ENCODE measurements at regions not wholly inside any gene's neighbourhood (a gene's known extent, or its start where the extent isn't known, plus 50 kb on each side); places are given as distances from the start of the nearest gene placed in this dataset.

DNA sequence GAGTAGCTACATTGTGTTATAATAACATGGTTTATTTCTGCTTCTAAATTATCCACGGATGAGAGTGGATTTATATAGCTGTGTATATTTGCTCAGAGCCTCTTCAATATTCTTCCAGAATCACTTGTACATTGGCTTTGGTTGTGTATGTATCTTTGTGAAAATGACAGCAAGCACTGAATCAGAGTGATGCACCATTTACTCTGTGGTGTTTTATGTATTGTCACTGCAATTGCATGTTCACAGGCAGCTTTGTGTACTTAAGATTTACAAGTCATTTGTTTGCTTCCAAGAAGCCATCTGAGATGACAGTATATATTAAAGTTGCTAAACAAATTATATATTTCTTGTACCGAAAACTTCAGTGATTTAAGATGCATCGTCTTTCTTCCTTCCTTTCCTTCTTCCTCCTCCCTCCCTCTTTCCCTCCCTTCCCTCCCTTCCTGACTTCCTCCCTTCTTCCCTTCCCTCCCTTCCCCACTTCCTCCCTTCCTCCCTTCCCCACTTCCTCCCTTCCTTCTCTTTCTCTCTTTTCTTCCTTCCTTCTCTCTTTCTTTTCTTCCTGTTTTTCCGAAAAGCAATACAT lies 362.3 kb upstream of the GOLIM4 start:
- no peak for DNase-seq (ENCODE audit: low spot score)
- no peak for ATAC-seq
- Mint-ChIP-seq H3K27me3 (ENCODE audit: low read depth) (no peaks in the 10 kb centered on the region), H3K4me1 (peaks cover 11% of the 10 kb centered on the region), H3K36me3 (peaks cover 14% of the 10 kb centered on the region), H3K27ac (no peak overlapping the region), H3K4me3 (no peak overlapping the region), H3K9me3 (peaks cover 20% of the 10 kb centered on the region)
- POLR2A ChIA-PET: no interaction called here
- CTCF ChIA-PET: no interaction called here
- TF ChIP-seq ZNF263 (CRISPR knock-in tag; IDR thresholded peaks at IDR 0.05; ENCODE audit: low read depth): no peak
- TF ChIP-seq, protein P1, sequence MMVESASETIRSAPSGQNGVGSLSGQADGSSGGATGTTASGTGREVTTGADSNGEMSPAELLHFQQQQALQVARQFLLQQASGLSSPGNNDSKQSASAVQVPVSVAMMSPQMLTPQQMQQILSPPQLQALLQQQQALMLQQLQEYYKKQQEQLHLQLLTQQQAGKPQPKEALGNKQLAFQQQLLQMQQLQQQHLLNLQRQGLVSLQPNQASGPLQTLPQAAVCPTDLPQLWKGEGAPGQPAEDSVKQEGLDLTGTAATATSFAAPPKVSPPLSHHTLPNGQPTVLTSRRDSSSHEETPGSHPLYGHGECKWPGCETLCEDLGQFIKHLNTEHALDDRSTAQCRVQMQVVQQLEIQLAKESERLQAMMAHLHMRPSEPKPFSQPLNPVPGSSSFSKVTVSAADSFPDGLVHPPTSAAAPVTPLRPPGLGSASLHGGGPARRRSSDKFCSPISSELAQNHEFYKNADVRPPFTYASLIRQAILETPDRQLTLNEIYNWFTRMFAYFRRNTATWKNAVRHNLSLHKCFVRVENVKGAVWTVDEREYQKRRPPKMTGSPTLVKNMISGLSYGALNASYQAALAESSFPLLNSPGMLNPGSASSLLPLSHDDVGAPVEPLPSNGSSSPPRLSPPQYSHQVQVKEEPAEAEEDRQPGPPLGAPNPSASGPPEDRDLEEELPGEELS (CRISPR knock-in tag; IDR thresholded peaks at IDR 0.05): no peak
- TF ChIP-seq, protein P2, sequence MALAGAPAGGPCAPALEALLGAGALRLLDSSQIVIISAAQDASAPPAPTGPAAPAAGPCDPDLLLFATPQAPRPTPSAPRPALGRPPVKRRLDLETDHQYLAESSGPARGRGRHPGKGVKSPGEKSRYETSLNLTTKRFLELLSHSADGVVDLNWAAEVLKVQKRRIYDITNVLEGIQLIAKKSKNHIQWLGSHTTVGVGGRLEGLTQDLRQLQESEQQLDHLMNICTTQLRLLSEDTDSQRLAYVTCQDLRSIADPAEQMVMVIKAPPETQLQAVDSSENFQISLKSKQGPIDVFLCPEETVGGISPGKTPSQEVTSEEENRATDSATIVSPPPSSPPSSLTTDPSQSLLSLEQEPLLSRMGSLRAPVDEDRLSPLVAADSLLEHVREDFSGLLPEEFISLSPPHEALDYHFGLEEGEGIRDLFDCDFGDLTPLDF (CRISPR knock-in tag; IDR thresholded peaks at IDR 0.05): no peak
- TF ChIP-seq, protein P3, sequence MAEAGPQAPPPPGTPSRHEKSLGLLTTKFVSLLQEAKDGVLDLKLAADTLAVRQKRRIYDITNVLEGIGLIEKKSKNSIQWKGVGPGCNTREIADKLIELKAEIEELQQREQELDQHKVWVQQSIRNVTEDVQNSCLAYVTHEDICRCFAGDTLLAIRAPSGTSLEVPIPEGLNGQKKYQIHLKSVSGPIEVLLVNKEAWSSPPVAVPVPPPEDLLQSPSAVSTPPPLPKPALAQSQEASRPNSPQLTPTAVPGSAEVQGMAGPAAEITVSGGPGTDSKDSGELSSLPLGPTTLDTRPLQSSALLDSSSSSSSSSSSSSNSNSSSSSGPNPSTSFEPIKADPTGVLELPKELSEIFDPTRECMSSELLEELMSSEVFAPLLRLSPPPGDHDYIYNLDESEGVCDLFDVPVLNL (CRISPR knock-in tag; IDR thresholded peaks at IDR 0.05; ENCODE audit: borderline replicate concordance, low read depth): no peak
- TF ChIP-seq ZNF138 (CRISPR knock-in tag; conservative IDR thresholded peaks at IDR 0.05): no peak
- TF ChIP-seq, protein P4, sequence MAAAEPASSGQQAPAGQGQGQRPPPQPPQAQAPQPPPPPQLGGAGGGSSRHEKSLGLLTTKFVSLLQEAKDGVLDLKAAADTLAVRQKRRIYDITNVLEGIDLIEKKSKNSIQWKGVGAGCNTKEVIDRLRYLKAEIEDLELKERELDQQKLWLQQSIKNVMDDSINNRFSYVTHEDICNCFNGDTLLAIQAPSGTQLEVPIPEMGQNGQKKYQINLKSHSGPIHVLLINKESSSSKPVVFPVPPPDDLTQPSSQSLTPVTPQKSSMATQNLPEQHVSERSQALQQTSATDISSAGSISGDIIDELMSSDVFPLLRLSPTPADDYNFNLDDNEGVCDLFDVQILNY (CRISPR knock-in tag; IDR thresholded peaks at IDR 0.05): no peak

DNA sequence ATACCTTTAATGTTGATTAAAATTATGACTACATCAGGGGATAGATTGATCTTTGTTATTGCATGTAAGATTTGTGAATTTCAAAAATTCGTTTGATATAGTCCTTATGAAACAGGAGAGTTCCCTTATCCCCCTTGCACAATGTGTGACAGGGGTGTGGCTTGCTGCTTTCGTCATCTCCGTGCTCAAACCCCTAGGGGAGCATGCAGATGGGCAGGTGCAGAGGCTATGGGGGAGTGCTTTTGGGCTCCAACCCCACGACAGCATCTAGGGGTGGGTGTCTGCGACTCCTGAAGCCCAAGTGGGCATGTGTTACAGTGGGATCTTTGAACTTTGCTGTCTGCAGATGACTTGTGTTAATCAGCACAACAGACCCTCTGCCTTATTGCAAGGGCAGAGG lies 360.1 kb upstream of the GOLIM4 start:
- ATAC-seq (peak; percentile 67), DNase-seq (ENCODE audit: low spot score) (no peak)
- Mint-ChIP-seq H3K27me3 (ENCODE audit: low read depth) (no peaks in the 10 kb centered on the region), H3K9me3 (peaks cover under 1% of the 10 kb centered on the region; the same call in 1 of the 2 replicates), H3K27ac (no peak overlapping the region), H3K4me3 (no peak overlapping the region), H3K4me1 (peaks cover 9% of the 10 kb centered on the region), H3K36me3 (no peaks in the 10 kb centered on the region)
- POLR2A ChIA-PET: no interaction called here
- CTCF ChIA-PET: interaction anchor here (0.6 kb wide), 1 partner anchor 244 kb away, joined by 4 read pairs; no protein-coding TSS in a partner anchor
- no peak for TF ChIP-seq GTF2I (CRISPR knock-in tag; conservative IDR thresholded peaks at IDR 0.05)
- TF ChIP-seq HMGA2 (CRISPR knock-in tag; IDR thresholded peaks at IDR 0.05): no peak
- no peak for TF ChIP-seq ESRRA (CRISPR knock-in tag; IDR thresholded peaks at IDR 0.05; ENCODE audit: borderline replicate concordance)
- TF ChIP-seq OVOL2 (CRISPR knock-in tag; IDR thresholded peaks at IDR 0.05; ENCODE audit: borderline replicate concordance): no peak
- TF ChIP-seq, protein P5, sequence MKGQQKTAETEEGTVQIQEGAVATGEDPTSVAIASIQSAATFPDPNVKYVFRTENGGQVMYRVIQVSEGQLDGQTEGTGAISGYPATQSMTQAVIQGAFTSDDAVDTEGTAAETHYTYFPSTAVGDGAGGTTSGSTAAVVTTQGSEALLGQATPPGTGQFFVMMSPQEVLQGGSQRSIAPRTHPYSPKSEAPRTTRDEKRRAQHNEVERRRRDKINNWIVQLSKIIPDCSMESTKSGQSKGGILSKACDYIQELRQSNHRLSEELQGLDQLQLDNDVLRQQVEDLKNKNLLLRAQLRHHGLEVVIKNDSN (CRISPR knock-in tag; IDR thresholded peaks at IDR 0.05): no peak
- TF ChIP-seq, protein P6, sequence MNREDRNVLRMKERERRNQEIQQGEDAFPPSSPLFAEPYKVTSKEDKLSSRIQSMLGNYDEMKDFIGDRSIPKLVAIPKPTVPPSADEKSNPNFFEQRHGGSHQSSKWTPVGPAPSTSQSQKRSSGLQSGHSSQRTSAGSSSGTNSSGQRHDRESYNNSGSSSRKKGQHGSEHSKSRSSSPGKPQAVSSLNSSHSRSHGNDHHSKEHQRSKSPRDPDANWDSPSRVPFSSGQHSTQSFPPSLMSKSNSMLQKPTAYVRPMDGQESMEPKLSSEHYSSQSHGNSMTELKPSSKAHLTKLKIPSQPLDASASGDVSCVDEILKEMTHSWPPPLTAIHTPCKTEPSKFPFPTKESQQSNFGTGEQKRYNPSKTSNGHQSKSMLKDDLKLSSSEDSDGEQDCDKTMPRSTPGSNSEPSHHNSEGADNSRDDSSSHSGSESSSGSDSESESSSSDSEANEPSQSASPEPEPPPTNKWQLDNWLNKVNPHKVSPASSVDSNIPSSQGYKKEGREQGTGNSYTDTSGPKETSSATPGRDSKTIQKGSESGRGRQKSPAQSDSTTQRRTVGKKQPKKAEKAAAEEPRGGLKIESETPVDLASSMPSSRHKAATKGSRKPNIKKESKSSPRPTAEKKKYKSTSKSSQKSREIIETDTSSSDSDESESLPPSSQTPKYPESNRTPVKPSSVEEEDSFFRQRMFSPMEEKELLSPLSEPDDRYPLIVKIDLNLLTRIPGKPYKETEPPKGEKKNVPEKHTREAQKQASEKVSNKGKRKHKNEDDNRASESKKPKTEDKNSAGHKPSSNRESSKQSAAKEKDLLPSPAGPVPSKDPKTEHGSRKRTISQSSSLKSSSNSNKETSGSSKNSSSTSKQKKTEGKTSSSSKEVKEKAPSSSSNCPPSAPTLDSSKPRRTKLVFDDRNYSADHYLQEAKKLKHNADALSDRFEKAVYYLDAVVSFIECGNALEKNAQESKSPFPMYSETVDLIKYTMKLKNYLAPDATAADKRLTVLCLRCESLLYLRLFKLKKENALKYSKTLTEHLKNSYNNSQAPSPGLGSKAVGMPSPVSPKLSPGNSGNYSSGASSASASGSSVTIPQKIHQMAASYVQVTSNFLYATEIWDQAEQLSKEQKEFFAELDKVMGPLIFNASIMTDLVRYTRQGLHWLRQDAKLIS (CRISPR knock-in tag; IDR thresholded peaks at IDR 0.05; ENCODE audit: borderline replicate concordance): no peak
